Upper lobe of left lung (tissue), 4 donors: ENCODE measurements at regions not wholly inside any gene's neighbourhood (a gene's known extent, or its start where the extent isn't known, plus 50 kb on each side); places are given as distances from the start of the nearest gene placed in this dataset.

Source experiments
- CTCF ChIP-seq, 6 experiments: fragments of 450-650 bp in 4 of 6; fragments of 200-600 bp in 2 of 6; sonication (generic) in 2 of 6; IDR thresholded peaks; one replicate each; pipeline ENCODE4 v1.5.1; 2016 to 2019; ENCODE audit warnings: antibody characterized with exemption in 6 of 6
- POLR2A ChIP-seq, 4 donors: fragments of 450-650 bp; IDR thresholded peaks; one replicate each; pipeline ENCODE4 v1.5.1; 2016 to 2017; ENCODE audit warnings: antibody characterized with exemption in 4 of 4, mild to moderate bottlenecking in 2 of 4
- POLR2AphosphoS5 ChIP-seq, 2 donors: sonication (generic); formaldehyde crosslinking; IDR thresholded peaks; one replicate each; pipeline ENCODE4 v1.5.1; 2017; ENCODE audit warnings: antibody characterized with exemption in 2 of 2

- TF ChIP-seq CTCF (IDR thresholded peaks at IDR 0.05) (no peak), POLR2A (IDR thresholded peaks at IDR 0.05) (no peak), POLR2AphosphoS5 (IDR thresholded peaks at IDR 0.05) (no peak)
Measured at GRCh38 chrX:69556060-69557011, 52.2 kb downstream of the NALF2 start.
